ENCODE measurements at regions not wholly inside any gene's neighbourhood (a gene's known extent, or its start where the extent isn't known, plus 50 kb on each side); places are given as distances from the start of the nearest gene placed in this dataset.

DNA sequence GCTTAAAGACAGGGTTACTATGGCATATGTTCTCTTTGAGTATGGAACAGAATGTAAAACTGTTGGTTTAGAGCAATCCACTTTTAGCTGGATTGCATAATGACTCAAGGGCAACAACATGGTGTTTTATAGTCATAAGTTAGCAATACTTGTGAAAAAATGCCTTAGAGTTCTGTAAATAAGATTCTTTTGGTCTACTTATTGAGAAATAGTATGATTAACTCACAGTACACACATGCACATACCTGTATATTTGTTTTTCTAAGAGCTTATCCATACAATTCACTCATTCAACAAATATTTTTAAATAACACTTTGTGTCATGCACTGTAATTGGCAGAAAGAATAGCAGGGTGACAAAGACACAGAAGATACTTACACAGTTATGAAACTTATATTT is 1415.5 kb downstream of the PCDH7 start:
- no peak for TF ChIP-seq ESRRG (CRISPR knock-in tag; IDR thresholded peaks at IDR 0.05)
- TF ChIP-seq PPARA (CRISPR knock-in tag; IDR thresholded peaks at IDR 0.05; ENCODE audit: borderline replicate concordance) = no peak
- no peak for TF ChIP-seq CSDC2 (CRISPR knock-in tag; IDR thresholded peaks at IDR 0.05)
- TF ChIP-seq GLIS3 (CRISPR knock-in tag; IDR thresholded peaks at IDR 0.05) = no peak
- no peak for TF ChIP-seq PATZ1 (CRISPR knock-in tag; IDR thresholded peaks at IDR 0.05; ENCODE audit: borderline replicate concordance)
- TF ChIP-seq ZC3H10 (CRISPR knock-in tag; IDR thresholded peaks at IDR 0.05) = no peak
- no peak for TF ChIP-seq SNAI2 (CRISPR knock-in tag; IDR thresholded peaks at IDR 0.05)

Data from SK-N-SH treated with all-trans-retinoic acid at 6 μM for 48 hours (cell line).